ENCODE measurements at regions not wholly inside any gene's neighbourhood (a gene's known extent, or its start where the extent isn't known, plus 50 kb on each side); places are given as distances from the start of the nearest gene placed in this dataset.

DNA sequence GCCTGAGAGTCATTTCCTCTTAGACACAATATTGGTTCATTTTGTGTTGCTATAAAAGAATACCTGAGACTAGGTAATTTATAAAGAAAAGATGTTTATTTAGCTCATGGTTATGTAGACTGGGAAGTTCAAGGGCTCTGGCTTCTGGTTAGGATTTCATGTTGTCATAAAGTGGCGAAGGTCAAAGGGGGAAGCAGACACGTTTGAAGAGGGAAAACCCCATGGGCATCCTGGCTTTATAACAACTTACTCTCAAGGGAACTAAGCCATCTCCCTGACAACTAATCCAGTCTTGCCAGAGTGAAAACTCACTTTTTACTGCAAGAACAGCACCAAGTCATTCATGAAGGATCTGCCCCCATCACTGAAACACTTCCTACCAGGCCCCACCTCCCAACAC is 89.7 kb upstream of the RNF152 start:
- Histone ChIP-seq H3K27me3 (no peaks in the 10 kb centered on the region), H3K27ac (no peak overlapping the region), H3K4me1 (no peaks in the 10 kb centered on the region), H3K36me3 (no peaks in the 10 kb centered on the region), H3K4me3 (no peak overlapping the region), H3K9me3 (no peaks in the 10 kb centered on the region)
- no peak for DNase-seq
- no peak for TF ChIP-seq POLR2A (IDR thresholded peaks at IDR 0.05)
- WGBS, 2 donors (ENCODE audit: low coverage in 1 of 2) = 43 to 45% methylated on average over 2 of the region's 2 CpGs
- in situ Hi-C loops (cut with MboI; ENCODE audit: low pct_ligation_motif_present in 1 of 4, low pct_unique_long_range_greater_than_20kb in 1 of 4, low sequenced_read_pairs in 3 of 4) = no loop called here
- intact Hi-C loops (cut with DNase I; ENCODE audit: low total_unique reads) = no loop called here

DNA sequence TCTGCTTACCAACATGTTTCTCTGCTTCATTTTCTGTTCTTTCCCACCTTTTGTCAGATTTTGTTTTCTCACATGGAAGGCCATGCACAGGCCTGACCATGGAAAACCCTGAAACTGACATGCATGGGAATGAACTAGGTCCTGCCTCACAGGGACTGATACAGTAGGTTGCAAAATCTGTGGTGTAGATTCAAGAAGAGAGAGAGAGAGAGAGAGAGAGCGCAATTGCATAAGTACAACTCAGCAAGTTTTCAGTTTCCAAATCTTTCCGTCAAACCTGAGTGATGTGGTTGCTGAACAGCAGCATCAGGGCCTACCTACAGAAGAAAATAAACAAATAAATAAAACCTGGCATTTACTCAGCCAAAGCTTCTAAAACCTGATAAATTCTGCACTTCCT is 87.5 kb upstream of the RNF152 start:
- TF ChIP-seq POLR2AphosphoS5 (IDR thresholded peaks at IDR 0.05) = no peak
- no peak for TF ChIP-seq CTCF (IDR thresholded peaks at IDR 0.05)
- no peak for TF ChIP-seq EP300 (IDR thresholded peaks at IDR 0.05; ENCODE audit: low read depth)
- no peak for TF ChIP-seq POLR2A (IDR thresholded peaks at IDR 0.05)
- intact Hi-C loops (cut with DNase I; ENCODE audit: low total_unique reads) (no loop called here), in situ Hi-C loops (cut with MboI; ENCODE audit: low pct_ligation_motif_present in 1 of 4, low pct_unique_long_range_greater_than_20kb in 1 of 4, low sequenced_read_pairs in 3 of 4) (no loop called here)
- Histone ChIP-seq H3K4me3 (no peak overlapping the region), H3K36me3 (no peaks in the 10 kb centered on the region), H3K4me1 (no peaks in the 10 kb centered on the region), H3K9me3 (no peaks in the 10 kb centered on the region), H3K27me3 (no peaks in the 10 kb centered on the region), H3K27ac (no peak overlapping the region)
- no peak for DNase-seq
- WGBS, 2 donors (ENCODE audit: low coverage in 1 of 2) = 67 to 85% methylated on average over 2 of the region's 2 CpGs

GRCh38 chr18:61975526-61976326 is 82.9 kb upstream of the RNF152 start:
- WGBS, 2 donors (ENCODE audit: low coverage in 1 of 2) = 80% methylated on average over 8 to 9 of the region's 9 CpGs
- no peaks in the 10 kb centered on the region for H3K4me1 ChIP-seq
- intact Hi-C loops (cut with DNase I; ENCODE audit: low total_unique reads) (no loop called here), in situ Hi-C loops (cut with MboI; ENCODE audit: low pct_ligation_motif_present in 1 of 4, low pct_unique_long_range_greater_than_20kb in 1 of 4, low sequenced_read_pairs in 3 of 4) (no loop called here)
- TF ChIP-seq EP300 (IDR thresholded peaks at IDR 0.05; ENCODE audit: low read depth) = no peak
- no peak for TF ChIP-seq POLR2A (IDR thresholded peaks at IDR 0.05)
- TF ChIP-seq CTCF (IDR thresholded peaks at IDR 0.05) = no peak
- no peak for TF ChIP-seq POLR2AphosphoS5 (IDR thresholded peaks at IDR 0.05)
- no peak overlapping the region for H3K4me3 ChIP-seq
- no peaks in the 10 kb centered on the region for H3K27me3 ChIP-seq
- no peak for DNase-seq
- no peaks in the 10 kb centered on the region for H3K36me3 ChIP-seq
- no peaks in the 10 kb centered on the region for H3K9me3 ChIP-seq
- no peak overlapping the region for H3K27ac ChIP-seq

DNA sequence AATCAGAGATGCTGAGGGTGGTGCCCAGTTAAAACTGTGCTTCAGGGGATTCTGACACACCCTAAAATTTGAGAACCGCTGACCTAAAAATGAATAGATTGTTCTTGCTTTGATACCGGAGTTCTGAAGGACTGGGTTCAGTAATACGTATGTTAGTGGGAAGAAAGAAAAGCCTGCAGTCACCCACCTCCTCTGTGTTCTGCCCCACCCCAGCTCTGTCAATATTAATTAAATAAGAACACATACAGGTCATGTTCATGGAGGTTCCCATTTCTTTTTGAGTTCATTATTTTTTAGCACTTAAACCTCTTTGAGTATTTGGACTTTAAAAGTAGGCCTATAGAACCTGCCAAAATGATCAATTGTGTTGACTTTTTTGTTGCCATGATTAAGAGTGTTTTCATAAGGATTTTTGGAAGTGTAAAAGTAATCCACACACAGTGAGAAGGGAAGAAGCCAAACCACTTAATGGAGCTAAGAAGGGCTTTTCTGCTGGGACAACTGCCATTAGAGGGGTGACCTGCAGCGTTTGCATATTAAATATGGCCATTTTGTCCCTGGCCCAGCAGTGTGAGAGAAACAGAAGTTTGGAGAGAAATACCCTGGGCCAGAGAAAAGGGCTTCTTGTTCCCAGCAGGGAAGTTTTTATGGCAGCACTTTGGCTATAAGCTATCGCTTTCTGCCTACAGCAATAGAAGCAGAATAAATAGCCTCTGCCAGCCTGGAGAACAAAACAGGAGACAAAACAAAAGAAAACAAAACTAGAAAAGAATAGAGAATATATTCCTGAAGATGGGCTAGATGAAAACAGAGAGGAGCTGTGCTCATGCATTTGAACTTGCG is 80.7 kb upstream of the RNF152 start:
- in situ Hi-C loops (cut with MboI; ENCODE audit: low pct_ligation_motif_present in 1 of 4, low pct_unique_long_range_greater_than_20kb in 1 of 4, low sequenced_read_pairs in 3 of 4) (no loop called here), intact Hi-C loops (cut with DNase I; ENCODE audit: low total_unique reads) (no loop called here)
- WGBS, 2 donors (ENCODE audit: low coverage in 1 of 2) = 69 to 84% methylated on average over 3 to 6 of the region's 6 CpGs
- Histone ChIP-seq H3K27ac (no peak overlapping the region), H3K9me3 (no peaks in the 10 kb centered on the region), H3K4me3 (no peak overlapping the region), H3K4me1 (no peaks in the 10 kb centered on the region), H3K27me3 (no peaks in the 10 kb centered on the region), H3K36me3 (no peaks in the 10 kb centered on the region)
- no peak for DNase-seq
- TF ChIP-seq POLR2A (IDR thresholded peaks at IDR 0.05) (no peak), POLR2AphosphoS5 (IDR thresholded peaks at IDR 0.05) (no peak), CTCF (IDR thresholded peaks at IDR 0.05) (no peak), EP300 (IDR thresholded peaks at IDR 0.05; ENCODE audit: low read depth) (no peak)
